Fibroblast of lung (primary cell): ENCODE measurements at regions not wholly inside any gene's neighbourhood (a gene's known extent, or its start where the extent isn't known, plus 50 kb on each side); places are given as distances from the start of the nearest gene placed in this dataset.

Experiments
- DNase-seq, 2 donors: peaks; one replicate each; pipeline versions ENCODE4 v3.0.0 to v3.0.0-alpha.2; 2010; ENCODE audit warnings: low read depth in 2 of 2
- H2AFZ ChIP-seq: 2 replicates; pipeline ENCODE4 v1.5.1; 2012; ENCODE audit warnings: low read length, control low read depth, inconsistent platforms
- H3K27ac ChIP-seq: 2 replicates; pipeline ENCODE4 v1.5.1; 2011; ENCODE audit warnings: low read length, control low read depth; ENCODE audit not compliant: insufficient read depth
- H3K27me3 ChIP-seq: 2 replicates; pipeline ENCODE4 v1.5.1; 2011; ENCODE audit warnings: mild to moderate bottlenecking, low read length; ENCODE audit not compliant: control insufficient read depth, insufficient read depth
- H3K36me3 ChIP-seq: 2 replicates; pipeline ENCODE4 v1.5.1; 2011; ENCODE audit warnings: low read length; ENCODE audit not compliant: control insufficient read depth, insufficient read depth
- H3K4me1 ChIP-seq: 2 replicates; pipeline ENCODE4 v1.5.1; 2011; ENCODE audit warnings: low read length; ENCODE audit not compliant: control insufficient read depth, insufficient read depth; ENCODE audit errors: extremely low read depth
- H3K4me2 ChIP-seq: 2 replicates; pipeline ENCODE4 v1.5.1; 2011; ENCODE audit warnings: low read length, control low read depth; ENCODE audit not compliant: insufficient read depth; ENCODE audit errors: extremely low read depth
- H3K4me3 ChIP-seq, 4 experiments: fragments of 200-600 bp in 1 of 4; sonication (generic) in 1 of 4; replicated peaks in 1 of 4; 2 replicates each; pipeline ENCODE4 v1.5.1; 2011 to 2016; ENCODE audit warnings: low read length in 4 of 4, low read depth in 3 of 4, mild to moderate bottlenecking in 3 of 4, control low read depth in 2 of 4, inconsistent platforms in 1 of 4, mixed read lengths in 1 of 4; ENCODE audit not compliant: insufficient read depth in 1 of 4; ENCODE audit errors: control extremely low read depth in 1 of 4
- H3K79me2 ChIP-seq: 2 replicates; pipeline ENCODE4 v1.5.1; 2012; ENCODE audit warnings: mild to moderate bottlenecking, low read length, inconsistent platforms; ENCODE audit not compliant: control insufficient read depth, insufficient read depth
- H3K9ac ChIP-seq: 2 replicates; pipeline ENCODE4 v1.5.1; 2011; ENCODE audit warnings: mild to moderate bottlenecking, low read length, control low read depth; ENCODE audit not compliant: insufficient read depth
- H3K9me3 ChIP-seq: 2 replicates; pipeline ENCODE4 v1.5.1; 2012; ENCODE audit warnings: low read depth, low read length; ENCODE audit not compliant: control insufficient read depth, insufficient read depth
- H4K20me1 ChIP-seq: 2 replicates; pipeline ENCODE4 v1.5.1; 2011; ENCODE audit warnings: low read length; ENCODE audit not compliant: control insufficient read depth, insufficient read depth; ENCODE audit errors: extremely low read depth
- EZH2 ChIP-seq: IDR thresholded peaks from 2 replicates; pipeline ENCODE4 v1.5.1; 2012; ENCODE audit warnings: low read length, control low read depth, mild to moderate bottlenecking; ENCODE audit errors: missing control alignments
- TF ChIP-seq, protein P1 (sequence below), 2 donors: IDR thresholded peaks in 1 of 2; conservative IDR thresholded peaks in 1 of 2; 1 replicate in 1 of 2; 2 replicates in 1 of 2; pipeline ENCODE4 v1.5.1; 2011 to 2012; ENCODE audit warnings: low read length in 2 of 2, control low read depth in 1 of 2, inconsistent platforms in 1 of 2, low read depth in 1 of 2, mild to moderate bottlenecking in 1 of 2

- Histone ChIP-seq H3K4me3 (no peak overlapping the region), H3K36me3 (no peaks in the 10 kb centered on the region), H3K79me2 (no peaks in the 10 kb centered on the region), H3K27me3 (no peaks in the 10 kb centered on the region), H3K27ac (no peak overlapping the region), H3K9me3 (no peaks in the 10 kb centered on the region), H3K9ac (no peak overlapping the region), H4K20me1 (no peaks in the 10 kb centered on the region), H3K4me1 (no peaks in the 10 kb centered on the region), H2AFZ (no peak overlapping the region), H3K4me2 (no peak overlapping the region)
- no peak for DNase-seq
- TF ChIP-seq, protein P1, sequence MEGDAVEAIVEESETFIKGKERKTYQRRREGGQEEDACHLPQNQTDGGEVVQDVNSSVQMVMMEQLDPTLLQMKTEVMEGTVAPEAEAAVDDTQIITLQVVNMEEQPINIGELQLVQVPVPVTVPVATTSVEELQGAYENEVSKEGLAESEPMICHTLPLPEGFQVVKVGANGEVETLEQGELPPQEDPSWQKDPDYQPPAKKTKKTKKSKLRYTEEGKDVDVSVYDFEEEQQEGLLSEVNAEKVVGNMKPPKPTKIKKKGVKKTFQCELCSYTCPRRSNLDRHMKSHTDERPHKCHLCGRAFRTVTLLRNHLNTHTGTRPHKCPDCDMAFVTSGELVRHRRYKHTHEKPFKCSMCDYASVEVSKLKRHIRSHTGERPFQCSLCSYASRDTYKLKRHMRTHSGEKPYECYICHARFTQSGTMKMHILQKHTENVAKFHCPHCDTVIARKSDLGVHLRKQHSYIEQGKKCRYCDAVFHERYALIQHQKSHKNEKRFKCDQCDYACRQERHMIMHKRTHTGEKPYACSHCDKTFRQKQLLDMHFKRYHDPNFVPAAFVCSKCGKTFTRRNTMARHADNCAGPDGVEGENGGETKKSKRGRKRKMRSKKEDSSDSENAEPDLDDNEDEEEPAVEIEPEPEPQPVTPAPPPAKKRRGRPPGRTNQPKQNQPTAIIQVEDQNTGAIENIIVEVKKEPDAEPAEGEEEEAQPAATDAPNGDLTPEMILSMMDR (conservative IDR thresholded peaks at IDR 0.05 in 1 of 2, IDR thresholded peaks at IDR 0.05 in 1 of 2; ENCODE audit: low read depth in 1 of 2, low read length in 2 of 2): no peak
- TF ChIP-seq EZH2: no peak
These were observed 170.0 kb upstream of the PHF14 start for GRCh38 chr7:10803720-10804119.

GRCh38 chr7:10804770-10805169, 168.9 kb upstream of the PHF14 start:
- Histone ChIP-seq H3K9me3 (no peaks in the 10 kb centered on the region), H3K79me2 (no peaks in the 10 kb centered on the region), H3K27ac (no peak overlapping the region), H3K4me1 (no peaks in the 10 kb centered on the region), H3K9ac (no peak overlapping the region), H2AFZ (no peak overlapping the region), H3K27me3 (no peaks in the 10 kb centered on the region), H3K4me2 (no peak overlapping the region), H3K4me3 (no peak overlapping the region), H3K36me3 (no peaks in the 10 kb centered on the region), H4K20me1 (no peaks in the 10 kb centered on the region)
- no peak for TF ChIP-seq EZH2
- TF ChIP-seq, protein P1 (conservative IDR thresholded peaks at IDR 0.05 in 1 of 2, IDR thresholded peaks at IDR 0.05 in 1 of 2; ENCODE audit: low read depth in 1 of 2, low read length in 2 of 2): no peak
- DNase-seq: no peak

GRCh38 chr7:10815546-10815945, 158.1 kb upstream of the PHF14 start:
- TF ChIP-seq, protein P1 (conservative IDR thresholded peaks at IDR 0.05 in 1 of 2, IDR thresholded peaks at IDR 0.05 in 1 of 2; ENCODE audit: low read depth in 1 of 2, low read length in 2 of 2): no peak
- TF ChIP-seq EZH2: no peak

More at GRCh38 chr7:10815546-10815945, 158.1 kb upstream of the PHF14 start:
- Histone ChIP-seq H3K79me2 (no peaks in the 10 kb centered on the region), H4K20me1 (no peaks in the 10 kb centered on the region), H3K4me1 (no peaks in the 10 kb centered on the region), H3K36me3 (no peaks in the 10 kb centered on the region), H3K4me3 (no peak overlapping the region), H2AFZ (no peak overlapping the region), H3K4me2 (no peak overlapping the region), H3K9me3 (no peaks in the 10 kb centered on the region), H3K9ac (no peak overlapping the region), H3K27ac (no peak overlapping the region), H3K27me3 (no peaks in the 10 kb centered on the region)
- no peak for DNase-seq
